Testis (tissue), 2 donors: ENCODE measurements at regions not wholly inside any gene's neighbourhood (a gene's known extent, or its start where the extent isn't known, plus 50 kb on each side); places are given as distances from the start of the nearest gene placed in this dataset.
"Not testable (repeated sequence)": the region's sequence is repeated elsewhere in the genome, so short reads cannot be mapped to it uniquely, and the experiment has no call there.

Experiments used
- DNase-seq: peaks from one replicate; pipeline ENCODE4 v3.0.0-alpha.2; 2019
- H3K27ac ChIP-seq, 2 donors: fragments of 200-600 bp; sonication (generic); one replicate each; pipeline ENCODE4 v1.5.1; 2019
- H3K27me3 ChIP-seq: fragments of 200-600 bp; sonication (generic); one replicate; pipeline ENCODE4 v1.5.1; 2019
- H3K36me3 ChIP-seq: fragments of 200-600 bp; sonication (generic); one replicate; pipeline ENCODE4 v1.5.1; 2017; ENCODE audit warnings: low read depth; ENCODE audit errors: missing control alignments
- H3K4me1 ChIP-seq: fragments of 200-600 bp; sonication (generic); one replicate; pipeline ENCODE4 v1.5.1; 2019
- H3K4me3 ChIP-seq, 2 donors: fragments of 200-600 bp; sonication (generic); one replicate each; pipeline ENCODE4 v1.5.1; 2017 to 2019
- H3K9me3 ChIP-seq: fragments of 200-600 bp; sonication (generic); one replicate; pipeline ENCODE4 v1.5.1; 2017
- POLR2A ChIP-seq: fragments of 450-650 bp; IDR thresholded peaks from one replicate; pipeline ENCODE4 v1.6.1; 2017; ENCODE audit warnings: antibody characterized with exemption, mild to moderate bottlenecking, moderate library complexity
- WGBS, 2 donors: methylation state at CpG; one replicate each; pipeline ENCODE4 v1.1.5; 2018; 5-methylcytosine and 5-hydroxymethylcytosine counted together
- intact Hi-C: fragments of 100-400 bp; cut with DNase I; formaldehyde crosslinking; loops from one replicate; pipeline ENCODE4 v1.15.1; 2023; ENCODE audit warnings: low total_unique reads
- TF ChIP-seq, protein P1 (sequence below), 3 experiments: fragments of 450-650 bp in 2 of 3; fragments of 200-600 bp in 1 of 3; sonication (generic) in 1 of 3; IDR thresholded peaks; one replicate each; pipeline ENCODE4 v1.5.1; 2016 to 2019; ENCODE audit warnings: antibody characterized with exemption in 3 of 3, mild to moderate bottlenecking in 2 of 3, moderate library complexity in 1 of 3

- no peak for TF ChIP-seq POLR2A
- TF ChIP-seq, protein P1, sequence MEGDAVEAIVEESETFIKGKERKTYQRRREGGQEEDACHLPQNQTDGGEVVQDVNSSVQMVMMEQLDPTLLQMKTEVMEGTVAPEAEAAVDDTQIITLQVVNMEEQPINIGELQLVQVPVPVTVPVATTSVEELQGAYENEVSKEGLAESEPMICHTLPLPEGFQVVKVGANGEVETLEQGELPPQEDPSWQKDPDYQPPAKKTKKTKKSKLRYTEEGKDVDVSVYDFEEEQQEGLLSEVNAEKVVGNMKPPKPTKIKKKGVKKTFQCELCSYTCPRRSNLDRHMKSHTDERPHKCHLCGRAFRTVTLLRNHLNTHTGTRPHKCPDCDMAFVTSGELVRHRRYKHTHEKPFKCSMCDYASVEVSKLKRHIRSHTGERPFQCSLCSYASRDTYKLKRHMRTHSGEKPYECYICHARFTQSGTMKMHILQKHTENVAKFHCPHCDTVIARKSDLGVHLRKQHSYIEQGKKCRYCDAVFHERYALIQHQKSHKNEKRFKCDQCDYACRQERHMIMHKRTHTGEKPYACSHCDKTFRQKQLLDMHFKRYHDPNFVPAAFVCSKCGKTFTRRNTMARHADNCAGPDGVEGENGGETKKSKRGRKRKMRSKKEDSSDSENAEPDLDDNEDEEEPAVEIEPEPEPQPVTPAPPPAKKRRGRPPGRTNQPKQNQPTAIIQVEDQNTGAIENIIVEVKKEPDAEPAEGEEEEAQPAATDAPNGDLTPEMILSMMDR (IDR thresholded peaks at IDR 0.05) = no peak
- WGBS, 2 donors = 84 to 90% methylated on average over 4 of the region's 4 CpGs
Observed at GRCh38 chr16:76879420-76879819, 311.6 kb upstream of the MON1B start.

DNA sequence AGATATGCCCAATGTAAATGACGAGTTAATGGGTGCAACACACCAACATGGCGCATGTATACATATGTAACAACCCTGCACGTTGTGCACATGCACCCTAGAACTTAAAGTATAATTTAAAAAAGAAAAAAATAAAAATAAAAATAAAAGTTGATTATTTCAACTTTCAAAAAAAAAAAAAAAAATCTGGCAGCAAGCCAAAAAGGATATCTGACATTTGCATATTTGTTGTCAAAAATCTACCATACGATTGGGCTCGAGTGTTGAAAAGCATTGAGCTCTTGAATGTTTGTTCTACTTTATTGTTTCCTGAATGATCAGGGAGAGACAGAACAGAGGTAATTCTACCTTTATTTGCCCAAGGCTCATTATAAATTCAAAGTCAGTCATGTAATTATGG lies 310.5 kb upstream of the MON1B start:
- DNase-seq, H3K4me1 ChIP-seq, H3K4me3 ChIP-seq, intact Hi-C loops, H3K27ac ChIP-seq, H3K36me3 ChIP-seq, H3K9me3 ChIP-seq, H3K27me3 ChIP-seq: not testable (repeated sequence)
- WGBS, 2 donors = 71 to 85% methylated on average over 5 of the region's 5 CpGs

More at GRCh38 chr16:76879420-76879819, 311.6 kb upstream of the MON1B start:
- intact Hi-C loops = no loop called here
- Histone ChIP-seq H3K27me3 (no peaks in the 10 kb centered on the region), H3K9me3 (no peaks in the 10 kb centered on the region), H3K27ac (no peak overlapping the region), H3K4me3 (no peak overlapping the region), H3K4me1 (no peaks in the 10 kb centered on the region), H3K36me3 (no peaks in the 10 kb centered on the region)
- no peak for DNase-seq

DNA sequence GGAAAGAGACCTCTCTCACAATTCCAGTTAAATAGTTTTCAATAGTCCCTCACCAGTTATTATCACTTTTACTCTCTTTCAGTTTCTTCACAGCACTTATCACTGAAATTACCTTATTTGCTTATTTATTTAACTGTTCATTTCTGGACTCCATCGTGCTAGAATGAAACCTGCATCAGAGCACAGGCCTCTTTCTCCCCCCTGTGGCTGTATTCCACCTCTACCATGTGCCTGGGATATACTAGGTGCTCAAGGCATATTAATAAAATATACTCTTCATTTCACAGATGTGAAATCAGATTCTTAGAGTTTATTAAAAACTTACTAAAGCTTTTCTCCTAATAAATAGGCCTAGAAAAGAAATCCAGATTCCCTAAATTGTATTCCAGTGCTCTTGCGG lies 308.9 kb upstream of the MON1B start:
- Histone ChIP-seq H3K27ac (no peak overlapping the region), H3K36me3 (no peaks in the 10 kb centered on the region), H3K27me3 (no peaks in the 10 kb centered on the region), H3K4me3 (no peak overlapping the region), H3K4me1 (no peaks in the 10 kb centered on the region), H3K9me3 (no peaks in the 10 kb centered on the region)
- WGBS, 2 donors = 81 to 84% methylated on average over 2 of the region's 2 CpGs
- no peak for TF ChIP-seq POLR2A
- TF ChIP-seq, protein P1 (IDR thresholded peaks at IDR 0.05) = no peak
- intact Hi-C loops = no loop called here
- DNase-seq = no peak

DNA sequence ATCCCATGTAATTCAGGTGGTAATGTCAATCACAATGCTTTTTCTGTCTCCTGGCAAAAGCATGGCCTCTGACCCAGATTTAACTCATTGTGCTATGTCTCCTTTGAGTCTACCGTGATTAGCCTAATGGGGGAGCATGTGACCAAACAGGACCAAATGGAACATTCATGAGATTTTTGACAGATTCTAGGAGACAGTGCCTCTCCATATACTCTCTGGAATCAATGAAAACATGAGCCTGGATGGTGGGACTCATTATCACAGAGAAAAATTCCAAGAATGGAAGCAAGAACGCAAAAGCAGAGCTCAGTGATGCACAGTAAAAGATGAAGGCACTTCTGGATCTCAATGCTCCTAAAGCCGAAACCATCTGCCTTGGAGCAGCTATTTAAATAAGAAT lies 307.9 kb upstream of the MON1B start:
- 78 to 84% methylated on average over 3 of the region's 3 CpGs for WGBS, 2 donors
- no peak overlapping the region for H3K27ac ChIP-seq
- TF ChIP-seq, protein P1 (IDR thresholded peaks at IDR 0.05) = no peak
- TF ChIP-seq POLR2A = no peak
- no peaks in the 10 kb centered on the region for H3K36me3 ChIP-seq
- no peak for DNase-seq
- no peaks in the 10 kb centered on the region for H3K9me3 ChIP-seq
- no peaks in the 10 kb centered on the region for H3K27me3 ChIP-seq
- intact Hi-C loops = no loop called here
- H3K4me1 ChIP-seq = no peaks in the 10 kb centered on the region
- H3K4me3 ChIP-seq = no peak overlapping the region

GRCh38 chr16:76885776-76886537 lies 305.0 kb upstream of the MON1B start:
- no peak for TF ChIP-seq POLR2A
- TF ChIP-seq, protein P1 (IDR thresholded peaks at IDR 0.05) = no peak
- no peak overlapping the region for H3K4me3 ChIP-seq

More at GRCh38 chr16:76885776-76886537, 305.0 kb upstream of the MON1B start:
- no peaks in the 10 kb centered on the region for H3K27me3 ChIP-seq
- no peak for DNase-seq
- no peaks in the 10 kb centered on the region for H3K9me3 ChIP-seq
- no peak overlapping the region for H3K27ac ChIP-seq
- intact Hi-C loops = no loop called here
- no peaks in the 10 kb centered on the region for H3K36me3 ChIP-seq
- 77 to 83% methylated on average over 5 of the region's 5 CpGs for WGBS, 2 donors
- no peaks in the 10 kb centered on the region for H3K4me1 ChIP-seq
